RWPE2 (cell line): ENCODE measurements at regions not wholly inside any gene's neighbourhood (a gene's known extent, or its start where the extent isn't known, plus 50 kb on each side); places are given as distances from the start of the nearest gene placed in this dataset.
"Not testable (repeated sequence)": the region's sequence is repeated elsewhere in the genome, so short reads cannot be mapped to it uniquely, and the experiment has no call there.

Source experiments
- ATAC-seq: fragments of 200-7000 bp; cut with Tn5 transposase; 3 replicates; pipeline ENCODE4 v1.9.1; 2021; ENCODE audit warnings: low read depth
- DNase-seq: peaks from one replicate; pipeline ENCODE4 v3.0.0-alpha.2; 2020; ENCODE audit warnings: low spot score
- H3K27ac ChIP-seq: fragments of 450-650 bp; 2 replicates; pipeline ENCODE4 v1.5.1; 2017; ENCODE audit warnings: mild to moderate bottlenecking; ENCODE audit not compliant: poor library complexity, severe bottlenecking
- H3K27me3 ChIP-seq: fragments of 250-450 bp; sonication (Bioruptor Pico); 2 replicates; pipeline ENCODE4 v1.5.1; 2021; ENCODE audit warnings: mild to moderate bottlenecking, moderate library complexity; ENCODE audit not compliant: insufficient read depth, poor library complexity, severe bottlenecking
- H3K36me3 ChIP-seq: fragments of 250-450 bp; sonication (Bioruptor Pico); 2 replicates; pipeline ENCODE4 v1.5.1; 2020; ENCODE audit warnings: low read depth, mild to moderate bottlenecking, moderate library complexity
- H3K4me1 ChIP-seq: fragments of 250-450 bp; sonication (Bioruptor Pico); 2 replicates; pipeline ENCODE4 v1.5.1; 2021; ENCODE audit warnings: mild to moderate bottlenecking, moderate library complexity; ENCODE audit not compliant: insufficient read depth, poor library complexity, severe bottlenecking
- H3K4me3 ChIP-seq: fragments of 250-450 bp; sonication (Bioruptor Pico); 2 replicates; pipeline ENCODE4 v1.5.1; 2021; ENCODE audit warnings: mild to moderate bottlenecking, moderate library complexity; ENCODE audit not compliant: severe bottlenecking
- H3K9me3 ChIP-seq: fragments of 250-450 bp; sonication (Bioruptor Pico); 2 replicates; pipeline ENCODE4 v1.5.1; 2021; ENCODE audit warnings: mild to moderate bottlenecking, moderate library complexity; ENCODE audit not compliant: severe bottlenecking

- H3K36me3 ChIP-seq, H3K27me3 ChIP-seq, H3K9me3 ChIP-seq, H3K4me3 ChIP-seq, H3K4me1 ChIP-seq, DNase-seq, ATAC-seq, H3K27ac ChIP-seq: not testable (repeated sequence)
These were observed 195.6 kb downstream of the BCL2L11 start for GRCh38 chr2:111316221-111316741.

- not testable (repeated sequence) for ATAC-seq, H3K4me1 ChIP-seq
These were observed 196.3 kb downstream of the BCL2L11 start for GRCh38 chr2:111316881-111317549.

DNA sequence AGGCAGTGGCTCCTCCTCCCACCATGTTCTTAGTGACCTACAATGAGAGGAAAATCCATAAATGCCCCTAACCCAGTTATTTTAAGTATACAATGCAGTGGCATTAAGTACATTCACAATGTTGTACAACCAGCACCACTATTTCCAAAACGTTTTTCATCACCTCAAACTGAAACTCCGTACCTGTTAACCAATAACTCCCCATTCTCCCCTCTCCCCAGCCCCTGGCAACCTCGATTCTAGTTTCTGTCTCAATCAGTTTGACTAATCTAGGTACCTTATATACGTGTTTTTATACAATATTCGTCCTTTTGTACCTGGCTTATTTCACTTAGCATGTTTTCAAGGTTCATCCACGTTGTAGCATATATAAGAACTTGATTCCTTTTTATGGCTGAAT lies 198.8 kb downstream of the BCL2L11 start:
- not testable (repeated sequence) for H3K4me3 ChIP-seq, H3K36me3 ChIP-seq, H3K27ac ChIP-seq, ATAC-seq, H3K9me3 ChIP-seq, H3K4me1 ChIP-seq, H3K27me3 ChIP-seq, DNase-seq

More at GRCh38 chr2:111316881-111317549, 196.3 kb downstream of the BCL2L11 start:
- not testable (repeated sequence) for H3K36me3 ChIP-seq, H3K27ac ChIP-seq, H3K9me3 ChIP-seq, H3K27me3 ChIP-seq, DNase-seq, H3K4me3 ChIP-seq

- not testable (repeated sequence) for H3K27me3 ChIP-seq, ATAC-seq, H3K36me3 ChIP-seq, H3K4me3 ChIP-seq, DNase-seq, H3K4me1 ChIP-seq, H3K27ac ChIP-seq, H3K9me3 ChIP-seq
These were observed 199.6 kb downstream of the BCL2L11 start for GRCh38 chr2:111320264-111320663.

DNA sequence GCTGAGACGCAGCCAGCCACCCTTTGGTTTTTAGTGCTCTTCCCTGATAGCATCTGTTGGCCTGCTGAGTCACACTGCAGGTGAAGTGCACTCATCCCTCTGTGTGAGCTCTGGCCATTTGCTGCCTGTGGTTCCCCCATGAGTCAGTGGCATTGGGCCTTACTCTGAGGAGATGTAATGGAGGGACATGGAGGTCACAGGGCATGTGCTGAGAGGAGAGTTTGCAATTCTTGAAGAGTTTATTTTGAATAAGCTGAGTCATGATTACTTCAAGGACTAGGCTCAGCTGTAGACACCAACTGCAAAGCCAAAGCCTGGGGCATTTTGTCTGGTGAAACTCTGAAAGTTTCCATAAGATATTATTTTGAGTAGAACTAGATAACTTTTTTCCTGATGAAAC lies 200.3 kb downstream of the BCL2L11 start:
- not testable (repeated sequence) for H3K27me3 ChIP-seq
- peak; percentile 92 for ATAC-seq

DNA sequence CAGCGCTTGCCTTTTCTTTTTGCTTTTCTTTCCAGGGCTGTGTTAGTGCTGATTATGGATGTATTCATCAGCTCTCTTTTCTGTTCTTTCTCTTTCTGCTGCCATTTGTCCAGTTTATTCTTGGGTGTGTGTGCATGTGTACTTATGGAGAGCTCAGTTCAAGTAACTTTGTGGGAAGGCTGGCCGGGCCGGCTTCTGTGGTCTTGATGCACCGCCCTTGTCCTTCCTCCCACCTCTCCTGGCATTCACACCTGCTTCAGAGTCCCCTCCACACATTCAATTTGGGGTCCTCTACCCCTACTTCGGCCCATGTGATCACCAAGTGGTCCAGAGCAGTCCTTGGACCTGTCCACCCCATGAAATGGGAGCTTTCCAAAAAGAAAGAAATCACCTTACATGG lies 202.7 kb downstream of the BCL2L11 start:
- DNase-seq, H3K4me3 ChIP-seq, ATAC-seq, H3K4me1 ChIP-seq, H3K27me3 ChIP-seq, H3K9me3 ChIP-seq, H3K36me3 ChIP-seq, H3K27ac ChIP-seq: not testable (repeated sequence)

More for the DNA sequence above, 200.3 kb downstream of the BCL2L11 start:
- not testable (repeated sequence) for H3K4me3 ChIP-seq, H3K36me3 ChIP-seq, DNase-seq, H3K4me1 ChIP-seq, H3K27ac ChIP-seq, H3K9me3 ChIP-seq

DNA sequence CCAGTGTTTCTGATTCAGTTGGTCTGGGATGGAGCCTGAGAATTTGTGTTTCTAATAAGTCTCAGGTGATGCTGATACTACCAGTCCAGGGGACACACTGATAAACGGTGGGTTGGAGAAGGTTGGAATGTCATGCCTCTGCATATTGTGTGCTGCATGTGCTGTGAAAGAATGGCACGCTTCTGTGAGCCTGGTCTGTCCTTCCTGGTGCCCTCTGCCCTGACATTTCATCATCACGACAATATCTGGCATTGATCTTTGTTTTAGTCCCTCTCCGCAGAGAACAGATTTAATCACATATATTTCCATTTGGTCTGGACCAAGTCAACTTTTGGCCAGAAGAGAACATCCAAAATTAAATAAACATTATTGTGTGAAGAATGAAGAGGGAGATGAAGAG lies 207.0 kb downstream of the BCL2L11 start:
- H3K36me3 ChIP-seq, ATAC-seq, H3K27me3 ChIP-seq, H3K27ac ChIP-seq, DNase-seq, H3K4me1 ChIP-seq, H3K4me3 ChIP-seq, H3K9me3 ChIP-seq: not testable (repeated sequence)

DNA sequence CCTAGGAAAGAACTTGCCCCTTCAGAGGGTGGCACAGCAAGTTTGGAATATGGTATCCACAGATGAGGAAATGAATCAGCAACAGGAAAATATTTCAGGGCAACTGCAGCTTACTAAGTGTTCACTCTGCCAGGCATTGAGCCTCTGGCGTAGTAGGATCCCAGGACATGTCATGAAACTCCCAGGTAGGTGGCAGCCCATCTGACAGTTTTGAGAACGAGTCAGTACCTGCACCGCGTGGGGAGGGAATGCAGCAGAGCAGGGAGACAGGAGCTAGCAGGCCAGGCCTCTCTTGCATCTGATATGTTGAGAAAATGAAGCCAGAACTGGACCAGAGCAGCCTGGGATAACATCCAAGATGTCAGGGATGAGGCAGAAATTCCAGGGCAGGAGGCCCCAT lies 208.6 kb downstream of the BCL2L11 start:
- DNase-seq, H3K27me3 ChIP-seq, H3K4me1 ChIP-seq, H3K4me3 ChIP-seq, H3K27ac ChIP-seq, H3K36me3 ChIP-seq, H3K9me3 ChIP-seq: not testable (repeated sequence)
- peak; percentile 96 for ATAC-seq

DNA sequence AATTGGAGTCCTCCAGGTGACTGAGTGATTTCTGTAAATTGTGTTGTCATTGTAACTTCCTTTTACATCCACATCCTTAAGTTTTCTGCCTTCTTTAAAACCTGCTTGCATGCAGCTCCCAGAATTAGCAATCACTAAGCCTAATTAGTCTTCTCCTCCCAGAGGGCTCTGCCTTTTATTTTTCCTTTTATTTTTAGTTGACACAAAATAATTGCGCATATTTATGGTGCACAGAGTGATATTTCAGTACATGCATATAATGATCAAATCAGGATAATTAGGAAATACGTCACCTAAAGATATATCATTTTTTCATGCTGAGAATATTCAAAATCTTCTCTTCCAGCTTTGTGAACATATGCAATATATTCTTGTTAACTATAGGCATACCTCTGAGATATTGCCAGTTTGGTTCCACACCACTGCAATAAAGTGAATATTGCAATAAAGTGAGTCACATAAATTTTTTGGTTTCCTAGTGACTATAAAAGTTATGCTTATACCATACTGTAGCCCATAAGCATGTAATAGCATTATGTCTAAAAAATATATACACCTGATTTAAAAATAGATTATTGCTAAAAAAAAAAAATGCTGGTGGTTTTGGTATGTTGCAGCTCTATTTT lies 210.5 kb downstream of the BCL2L11 start:
- H3K36me3 ChIP-seq, H3K4me1 ChIP-seq, H3K9me3 ChIP-seq, ATAC-seq, H3K27me3 ChIP-seq, DNase-seq, H3K4me3 ChIP-seq, H3K27ac ChIP-seq: not testable (repeated sequence)

GRCh38 chr2:111335220-111335907 lies 214.7 kb downstream of the BCL2L11 start:
- not testable (repeated sequence) for H3K27me3 ChIP-seq, H3K36me3 ChIP-seq, ATAC-seq, H3K4me1 ChIP-seq, DNase-seq, H3K9me3 ChIP-seq, H3K27ac ChIP-seq, H3K4me3 ChIP-seq

GRCh38 chr2:111338474-111338873 lies 217.8 kb downstream of the BCL2L11 start:
- not testable (repeated sequence) for H3K4me1 ChIP-seq, ATAC-seq, H3K36me3 ChIP-seq

More at GRCh38 chr2:111338474-111338873, 217.8 kb downstream of the BCL2L11 start:
- H3K27me3 ChIP-seq, DNase-seq, H3K4me3 ChIP-seq, H3K9me3 ChIP-seq, H3K27ac ChIP-seq: not testable (repeated sequence)
